Endothelial cell of umbilical vein (primary cell): ENCODE measurements at regions not wholly inside any gene's neighbourhood (a gene's known extent, or its start where the extent isn't known, plus 50 kb on each side); places are given as distances from the start of the nearest gene placed in this dataset.

Experiments used
- BruUV-seq: library from RNA; stranded (reverse); fragments of 400-500 nt; replicated peaks from 2 replicates; lab custom pipeline; 2021; lab: Mats Ljungman, UMichigan
- CTCF ChIA-PET: fragments of 300-600, 350-600 bp; sonication (Branson Sonifier 250); formaldehyde crosslinking; loops from one replicate; lab custom pipeline; 2021; ENCODE audit warnings: antibody characterized with exemption, inconsistent platforms; lab: Charles Lee
- POLR2A ChIA-PET: fragments of 300-600, 350-600 bp; sonication (Branson Sonifier 250); formaldehyde crosslinking; loops from one replicate; lab custom pipeline; 2021; ENCODE audit warnings: antibody characterized with exemption, inconsistent platforms; lab: Charles Lee
- DNase-seq: peaks from one replicate; pipeline ENCODE4 v3.0.0-alpha.2; 2011; ENCODE audit warnings: low read depth, low spot score
- FAIRE-seq: peaks from 2 replicates; lab custom pipeline; 2011; peaks lifted over from hg19 to GRCh38; lab: Jason Lieb, UNC
- H2AFZ ChIP-seq: 2 replicates; pipeline ENCODE4 v1.6.0; 2012; ENCODE audit warnings: low read depth, low read length, control low read depth, inconsistent platforms
- H3K27ac ChIP-seq: 2 replicates; pipeline ENCODE4 v1.5.1; 2011; ENCODE audit warnings: low read depth, mild to moderate bottlenecking, control low read depth, low read length, moderate library complexity; ENCODE audit not compliant: insufficient read depth
- H3K27me3 ChIP-seq, 2 experiments: 2 replicates each; pipeline versions ENCODE4 v1.6.0 to v1.6.1; 2011; ENCODE audit warnings: low read length in 2 of 2, mixed read lengths in 1 of 2; ENCODE audit not compliant: control insufficient read depth in 2 of 2, insufficient read depth in 2 of 2
- H3K36me3 ChIP-seq, 2 experiments: 2 replicates in 1 of 2; 3 replicates in 1 of 2; pipeline ENCODE4 v1.5.1; 2011; ENCODE audit warnings: low read length in 2 of 2, mild to moderate bottlenecking in 1 of 2, moderate library complexity in 1 of 2; ENCODE audit not compliant: control insufficient read depth in 2 of 2, insufficient read depth in 2 of 2; ENCODE audit errors: extremely low read depth in 1 of 2
- H3K4me1 ChIP-seq: 3 replicates; pipeline ENCODE4 v1.5.1; 2011; ENCODE audit warnings: mild to moderate bottlenecking, low read length; ENCODE audit not compliant: control insufficient read depth, insufficient read depth; ENCODE audit errors: extremely low read depth
- H3K4me2 ChIP-seq: 2 replicates; pipeline ENCODE4 v1.6.1; 2011; ENCODE audit warnings: low read length, control low read depth, mixed read lengths; ENCODE audit not compliant: insufficient read depth
- H3K4me3 ChIP-seq, 3 experiments: fragments of 200-600 bp in 1 of 3; sonication (generic), shearing (Covaris generic) in 1 of 3; replicated peaks in 1 of 3; 2 replicates each; pipeline ENCODE4 v1.5.1; 2011 to 2016; ENCODE audit warnings: control low read depth in 3 of 3, low read length in 3 of 3, mild to moderate bottlenecking in 2 of 3, inconsistent platforms in 1 of 3, low read depth in 1 of 3, moderate library complexity in 1 of 3; ENCODE audit not compliant: insufficient read depth in 1 of 3
- H3K79me2 ChIP-seq: 2 replicates; pipeline ENCODE4 v1.6.0; 2012; ENCODE audit warnings: low read length, inconsistent platforms; ENCODE audit not compliant: control insufficient read depth, insufficient read depth
- H3K9ac ChIP-seq: replicated peaks from 2 replicates; pipeline ENCODE3; 2011; ENCODE audit warnings: low read length, control low read depth; ENCODE audit not compliant: insufficient read depth; ENCODE audit errors: extremely low read depth
- H3K9me1 ChIP-seq: replicated peaks from 3 replicates; pipeline ENCODE4 v1.6.0; 2011; ENCODE audit warnings: mild to moderate bottlenecking, low read length; ENCODE audit not compliant: control insufficient read depth, insufficient read depth; ENCODE audit errors: extremely low read depth
- H3K9me3 ChIP-seq: replicated peaks from 2 replicates; pipeline ENCODE4 v1.5.1; 2012; ENCODE audit warnings: low read length, inconsistent platforms; ENCODE audit not compliant: control insufficient read depth, insufficient read depth
- H4K20me1 ChIP-seq: replicated peaks from 2 replicates; pipeline ENCODE3; 2011; ENCODE audit warnings: mild to moderate bottlenecking, low read length; ENCODE audit not compliant: control insufficient read depth, insufficient read depth; ENCODE audit errors: extremely low read depth
- CTCF ChIP-seq, 2 donors: IDR thresholded peaks; 1 replicate in 1 of 2; 2 replicates in 1 of 2; pipeline ENCODE4 v1.5.1; 2011; ENCODE audit warnings: low read length in 2 of 2, mild to moderate bottlenecking in 2 of 2, moderate library complexity in 2 of 2, control low read depth in 1 of 2, inconsistent platforms in 1 of 2, low read depth in 1 of 2; ENCODE audit not compliant: insufficient read depth in 1 of 2; ENCODE audit errors: extremely low read depth in 1 of 2
- EZH2 ChIP-seq: IDR thresholded peaks from 2 replicates; pipeline ENCODE4 v1.6.1; 2012; ENCODE audit warnings: borderline replicate concordance, low read depth, mild to moderate bottlenecking, moderate library complexity, low read length, inconsistent platforms; ENCODE audit not compliant: severe bottlenecking
- FOS ChIP-seq: IDR thresholded peaks from 2 replicates; pipeline ENCODE4 v1.6.1; 2011; ENCODE audit warnings: mild to moderate bottlenecking, low read length, moderate library complexity, borderline replicate concordance; ENCODE audit not compliant: insufficient read depth
- GATA2 ChIP-seq: IDR thresholded peaks from 2 replicates; pipeline ENCODE4 v1.7.0; 2011; ENCODE audit warnings: low read depth, mild to moderate bottlenecking, moderate library complexity, mixed read lengths, low read length; ENCODE audit not compliant: insufficient read length, insufficient read depth
- JUN ChIP-seq: IDR thresholded peaks from 2 replicates; pipeline ENCODE4 v1.6.1; 2011; ENCODE audit warnings: borderline replicate concordance, low read depth; ENCODE audit not compliant: insufficient read length, insufficient read depth
- MAX ChIP-seq: IDR thresholded peaks from 2 replicates; pipeline ENCODE4 v1.6.1; 2011; ENCODE audit not compliant: insufficient read depth, insufficient read length
- MYC ChIP-seq: IDR thresholded peaks from one replicate; pipeline ENCODE4 v1.6.1; 2011; ENCODE audit warnings: mild to moderate bottlenecking, low read depth, low read length
- POLR2A ChIP-seq: IDR thresholded peaks from 2 replicates; pipeline ENCODE4 v1.6.1; 2012; ENCODE audit warnings: low read depth, mild to moderate bottlenecking, control low read depth, low read length
- POLR2AphosphoS5 ChIP-seq: IDR thresholded peaks from 2 replicates; pipeline ENCODE4 v1.6.1; 2012; ENCODE audit warnings: low read depth, mild to moderate bottlenecking, control low read depth, low read length, moderate library complexity; ENCODE audit not compliant: insufficient read depth
- dilution Hi-C: fragments of 300-500 bp; cut with MboI; formaldehyde crosslinking; loops from one replicate; pipeline ENCODE4 v1.15.0; 2019; ENCODE audit warnings: low sequenced_read_pairs; ENCODE audit not compliant: extremely low pct_ligation_motif_present
- intact Hi-C: fragments of 100-400 bp; cut with micrococcal nuclease; formaldehyde crosslinking; loops from one replicate; pipeline ENCODE4 v1.10.0; 2022

- H3K4me1 ChIP-seq: no peaks in the 10 kb centered on the region
- dilution Hi-C loops: no loop called here
- no TSS peak for BruUV-seq
- no peak overlapping the region for H3K4me3 ChIP-seq
- no peak for TF ChIP-seq GATA2
- TF ChIP-seq POLR2A: no peak
- no peak for TF ChIP-seq JUN
- TF ChIP-seq FOS: no peak
- TF ChIP-seq MYC: no peak
- no peak for TF ChIP-seq CTCF (IDR thresholded peaks at IDR 0.05; ENCODE audit: extremely low read depth in 1 of 2, insufficient read depth in 1 of 2, low read depth in 1 of 2, low read length in 2 of 2)
- no peak for TF ChIP-seq EZH2
- no peak for TF ChIP-seq MAX
- no peak for TF ChIP-seq POLR2AphosphoS5
- intact Hi-C loops: no loop called here
- H3K36me3 ChIP-seq: no peaks in the 10 kb centered on the region
- H3K79me2 ChIP-seq: no peaks in the 10 kb centered on the region
- no peak overlapping the region for H3K4me2 ChIP-seq
- no peak overlapping the region for H3K27ac ChIP-seq
- no peaks in the 10 kb centered on the region for H3K9me3 ChIP-seq
- H4K20me1 ChIP-seq: no peaks in the 10 kb centered on the region
- H3K9ac ChIP-seq: no peak overlapping the region
- H3K27me3 ChIP-seq: no peaks in the 10 kb centered on the region
- DNase-seq (no peak), FAIRE-seq (no peak)
- H2AFZ ChIP-seq: no peak overlapping the region
- H3K9me1 ChIP-seq: no peaks in the 10 kb centered on the region
- ChIA-PET CTCF (interaction anchor here (1.0 to 1.1 kb wide), 2 partner anchors 14 to 39 kb away, joined by 3 read pairs; no protein-coding TSS in a partner anchor), POLR2A (no interaction called here)
Observed at GRCh38 chr2:40642237-40642636, 190.3 kb upstream of the SLC8A1 start.
